WTC11 (cell line): ENCODE measurements at regions not wholly inside any gene's neighbourhood (a gene's known extent, or its start where the extent isn't known, plus 50 kb on each side); places are given as distances from the start of the nearest gene placed in this dataset.

Experiments used
- ATAC-seq: fragments of 200-7000 bp; cut with Tn5 transposase; 2 replicates; pipeline ENCODE4 v1.10.0; 2021; ENCODE audit warnings: mild to moderate bottlenecking, moderate library complexity
- CTCF ChIA-PET: fragments of 300-600 bp; sonication (Branson Sonifier 250); formaldehyde crosslinking; loops from one replicate; lab custom pipeline; 2021; ENCODE audit warnings: antibody characterized with exemption; lab: Charles Lee
- POLR2A ChIA-PET: fragments of 350-600 bp; sonication (Branson Sonifier 250); formaldehyde crosslinking; loops from one replicate; lab custom pipeline; 2021; ENCODE audit warnings: antibody characterized with exemption; lab: Charles Lee
- DNase-seq: peaks from one replicate; pipeline ENCODE4 v3.0.0; 2021; ENCODE audit warnings: low spot score
- H3K27ac Mint-ChIP-seq: 2 replicates; pipeline ENCODE4 v1.8.0; 2021; ENCODE audit warnings: mixed read lengths
- H3K27me3 Mint-ChIP-seq: 2 replicates; pipeline ENCODE4 v1.8.0; 2021; ENCODE audit warnings: low read depth, mild to moderate bottlenecking, moderate library complexity, mixed read lengths
- H3K36me3 Mint-ChIP-seq: 2 replicates; pipeline ENCODE4 v1.8.0; 2021; ENCODE audit warnings: mixed read lengths
- H3K4me1 Mint-ChIP-seq: 2 replicates; pipeline ENCODE4 v1.8.0; 2022; ENCODE audit warnings: mixed read lengths
- H3K4me3 Mint-ChIP-seq: 2 replicates; pipeline ENCODE4 v1.8.0; 2021; ENCODE audit warnings: mild to moderate bottlenecking, moderate library complexity, mixed read lengths
- H3K9me3 Mint-ChIP-seq: 2 replicates; pipeline ENCODE4 v1.8.0; 2021; ENCODE audit warnings: mixed read lengths
- ETV6 ChIP-seq: sonication (generic); formaldehyde crosslinking; IDR thresholded peaks from 2 replicates; pipeline ENCODE4 v1.8.1; 2022; ENCODE audit warnings: mild to moderate bottlenecking, missing genetic modification reagents
- HMGA2 ChIP-seq: fragments of 250-450 bp; sonication (Bioruptor Pico); IDR thresholded peaks from 2 replicates; pipeline ENCODE4 v1.4.0; 2021; ENCODE audit warnings: mild to moderate bottlenecking, moderate library complexity
- NFYB ChIP-seq: sonication (generic); formaldehyde crosslinking; conservative IDR thresholded peaks from 2 replicates; pipeline ENCODE4 v1.8.0; 2022; ENCODE audit warnings: low read depth, missing genetic modification reagents
- TEAD1 ChIP-seq: sonication (generic); formaldehyde crosslinking; IDR thresholded peaks from 2 replicates; pipeline ENCODE4 v1.8.0; 2022; ENCODE audit warnings: mild to moderate bottlenecking, missing genetic modification reagents
- TP53 ChIP-seq: sonication (generic); formaldehyde crosslinking; IDR thresholded peaks from 2 replicates; pipeline ENCODE4 v1.8.1; 2023; ENCODE audit warnings: mild to moderate bottlenecking, missing genetic modification reagents
- ZNF121 ChIP-seq: sonication (generic); formaldehyde crosslinking; IDR thresholded peaks from 2 replicates; pipeline ENCODE4 v1.8.0; 2023; ENCODE audit warnings: missing genetic modification reagents
- ZNF138 ChIP-seq: sonication (generic); formaldehyde crosslinking; conservative IDR thresholded peaks from 2 replicates; pipeline ENCODE4 v1.8.1; 2022; ENCODE audit warnings: mild to moderate bottlenecking, moderate library complexity, missing genetic modification reagents
- ZNF263 ChIP-seq: sonication (generic); formaldehyde crosslinking; IDR thresholded peaks from 2 replicates; pipeline ENCODE4 v1.8.1; 2022; ENCODE audit warnings: low read depth, mild to moderate bottlenecking, moderate library complexity, missing genetic modification reagents
- ZNF317 ChIP-seq: sonication (generic); formaldehyde crosslinking; IDR thresholded peaks from 2 replicates; pipeline ENCODE4 v1.8.1; 2023; ENCODE audit warnings: low read depth, mild to moderate bottlenecking, moderate library complexity, missing genetic modification reagents, borderline replicate concordance
- ZNF396 ChIP-seq: fragments of 250-450 bp; sonication (Bioruptor Pico); IDR thresholded peaks from 2 replicates; pipeline ENCODE4 v1.8.0; 2021; ENCODE audit warnings: mild to moderate bottlenecking, moderate library complexity, borderline replicate concordance
- ZNF416 ChIP-seq: fragments of 250-450 bp; sonication (Bioruptor Pico); IDR thresholded peaks from 2 replicates; pipeline ENCODE4 v1.9.0; 2021; ENCODE audit warnings: mild to moderate bottlenecking, inconsistent platforms
- TF ChIP-seq, protein P1 (sequence below): fragments of 250-450 bp; sonication (Bioruptor Pico); IDR thresholded peaks from 2 replicates; pipeline ENCODE4 v1.8.0; 2021; ENCODE audit warnings: mild to moderate bottlenecking
- TF ChIP-seq, protein P2 (sequence below): fragments of 250-450 bp; sonication (Bioruptor Pico); IDR thresholded peaks from 2 replicates; pipeline ENCODE4 v1.9.0; 2021; ENCODE audit warnings: mild to moderate bottlenecking
- TF ChIP-seq, protein P3 (sequence below): sonication (generic); formaldehyde crosslinking; IDR thresholded peaks from 2 replicates; pipeline ENCODE4 v1.8.0; 2022; ENCODE audit warnings: mild to moderate bottlenecking, missing genetic modification reagents
- TF ChIP-seq, protein P4 (sequence below): sonication (generic); formaldehyde crosslinking; IDR thresholded peaks from 2 replicates; pipeline ENCODE4 v1.8.0; 2022; ENCODE audit warnings: mild to moderate bottlenecking, missing genetic modification reagents
- TF ChIP-seq, protein P5 (sequence below): sonication (generic); formaldehyde crosslinking; IDR thresholded peaks from 2 replicates; pipeline ENCODE4 v1.8.1; 2022; ENCODE audit warnings: missing genetic modification reagents, borderline replicate concordance
- TF ChIP-seq, protein P6 (sequence below): sonication (generic); formaldehyde crosslinking; IDR thresholded peaks from 2 replicates; pipeline ENCODE4 v1.8.1; 2023; ENCODE audit warnings: mild to moderate bottlenecking, moderate library complexity, missing genetic modification reagents

DNA sequence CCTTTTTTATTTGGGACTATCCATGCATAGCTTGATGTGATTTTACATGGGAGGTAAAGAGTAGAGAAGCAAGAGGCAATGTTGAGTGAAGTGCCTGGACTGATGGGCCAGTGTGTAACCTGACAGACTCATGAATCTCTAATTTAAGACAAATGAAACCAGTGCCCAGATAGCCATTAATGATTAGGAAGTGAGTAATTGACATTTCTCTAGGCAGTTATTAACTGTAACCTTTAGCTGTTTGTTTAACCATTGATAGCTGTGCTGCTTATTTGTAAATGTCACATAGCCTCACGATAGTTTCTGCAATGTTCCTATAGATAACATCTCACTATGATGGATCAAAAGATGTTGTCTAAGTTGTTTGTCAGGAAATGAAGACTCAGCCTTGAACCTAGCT lies 1047.5 kb upstream of the SPRY2 start:
- no peak overlapping the region for H3K4me3 Mint-ChIP-seq
- H3K27ac Mint-ChIP-seq, result no peak overlapping the region
- no peaks in the 10 kb centered on the region for H3K27me3 Mint-ChIP-seq

DNA sequence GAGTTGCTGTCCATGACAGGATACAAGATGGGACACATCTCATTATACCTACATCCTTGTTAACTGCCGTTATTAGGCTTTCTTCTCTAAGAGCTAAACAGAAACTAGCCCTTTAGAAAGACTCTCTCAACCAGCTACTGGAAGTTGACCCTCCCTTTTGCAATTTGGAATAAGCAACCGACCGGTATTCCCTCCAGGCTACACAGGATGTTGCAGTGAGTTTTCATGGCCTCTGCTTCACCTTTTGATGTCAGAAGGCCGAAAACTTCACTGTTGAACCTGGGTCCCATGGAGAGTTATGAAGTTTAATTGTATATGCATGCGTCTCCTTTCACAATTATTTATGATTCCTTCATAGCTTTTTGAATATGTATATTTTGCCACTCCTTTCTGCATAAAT lies 1042.5 kb upstream of the SPRY2 start:
- POLR2A ChIA-PET, result no interaction called here
- ATAC-seq (no peak), DNase-seq (no peak)
- peaks cover 20% of the 10 kb centered on the region for H3K9me3 Mint-ChIP-seq
- H3K36me3 Mint-ChIP-seq, result peaks cover 7% of the 10 kb centered on the region; the same call in 1 of the 2 replicates
- H3K4me3 Mint-ChIP-seq, result no peak overlapping the region
- CTCF ChIA-PET, result no interaction called here
- no peak overlapping the region for H3K27ac Mint-ChIP-seq
- H3K4me1 Mint-ChIP-seq, result peaks cover 14% of the 10 kb centered on the region
- H3K27me3 Mint-ChIP-seq, result no peaks in the 10 kb centered on the region
- no peak for TF ChIP-seq ZNF138 (CRISPR knock-in tag)
- TF ChIP-seq, protein P1, sequence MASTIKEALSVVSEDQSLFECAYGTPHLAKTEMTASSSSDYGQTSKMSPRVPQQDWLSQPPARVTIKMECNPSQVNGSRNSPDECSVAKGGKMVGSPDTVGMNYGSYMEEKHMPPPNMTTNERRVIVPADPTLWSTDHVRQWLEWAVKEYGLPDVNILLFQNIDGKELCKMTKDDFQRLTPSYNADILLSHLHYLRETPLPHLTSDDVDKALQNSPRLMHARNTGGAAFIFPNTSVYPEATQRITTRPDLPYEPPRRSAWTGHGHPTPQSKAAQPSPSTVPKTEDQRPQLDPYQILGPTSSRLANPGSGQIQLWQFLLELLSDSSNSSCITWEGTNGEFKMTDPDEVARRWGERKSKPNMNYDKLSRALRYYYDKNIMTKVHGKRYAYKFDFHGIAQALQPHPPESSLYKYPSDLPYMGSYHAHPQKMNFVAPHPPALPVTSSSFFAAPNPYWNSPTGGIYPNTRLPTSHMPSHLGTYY (CRISPR knock-in tag), result no peak
- TF ChIP-seq ZNF263 (CRISPR knock-in tag), result no peak
- TF ChIP-seq ETV6 (CRISPR knock-in tag), result no peak
- TF ChIP-seq ZNF121 (CRISPR knock-in tag), result no peak
- TF ChIP-seq, all 79 proteins: peak for 0

More for the DNA sequence above, 1047.5 kb upstream of the SPRY2 start:
- TF ChIP-seq, protein P2, sequence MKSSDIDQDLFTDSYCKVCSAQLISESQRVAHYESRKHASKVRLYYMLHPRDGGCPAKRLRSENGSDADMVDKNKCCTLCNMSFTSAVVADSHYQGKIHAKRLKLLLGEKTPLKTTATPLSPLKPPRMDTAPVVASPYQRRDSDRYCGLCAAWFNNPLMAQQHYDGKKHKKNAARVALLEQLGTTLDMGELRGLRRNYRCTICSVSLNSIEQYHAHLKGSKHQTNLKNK (CRISPR knock-in tag), result no peak
- TF ChIP-seq TEAD1 (CRISPR knock-in tag) (no peak), NFYB (CRISPR knock-in tag) (no peak), TP53 (CRISPR knock-in tag) (no peak)
- TF ChIP-seq, protein P3, sequence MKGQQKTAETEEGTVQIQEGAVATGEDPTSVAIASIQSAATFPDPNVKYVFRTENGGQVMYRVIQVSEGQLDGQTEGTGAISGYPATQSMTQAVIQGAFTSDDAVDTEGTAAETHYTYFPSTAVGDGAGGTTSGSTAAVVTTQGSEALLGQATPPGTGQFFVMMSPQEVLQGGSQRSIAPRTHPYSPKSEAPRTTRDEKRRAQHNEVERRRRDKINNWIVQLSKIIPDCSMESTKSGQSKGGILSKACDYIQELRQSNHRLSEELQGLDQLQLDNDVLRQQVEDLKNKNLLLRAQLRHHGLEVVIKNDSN (CRISPR knock-in tag), result no peak
- TF ChIP-seq, protein P4, sequence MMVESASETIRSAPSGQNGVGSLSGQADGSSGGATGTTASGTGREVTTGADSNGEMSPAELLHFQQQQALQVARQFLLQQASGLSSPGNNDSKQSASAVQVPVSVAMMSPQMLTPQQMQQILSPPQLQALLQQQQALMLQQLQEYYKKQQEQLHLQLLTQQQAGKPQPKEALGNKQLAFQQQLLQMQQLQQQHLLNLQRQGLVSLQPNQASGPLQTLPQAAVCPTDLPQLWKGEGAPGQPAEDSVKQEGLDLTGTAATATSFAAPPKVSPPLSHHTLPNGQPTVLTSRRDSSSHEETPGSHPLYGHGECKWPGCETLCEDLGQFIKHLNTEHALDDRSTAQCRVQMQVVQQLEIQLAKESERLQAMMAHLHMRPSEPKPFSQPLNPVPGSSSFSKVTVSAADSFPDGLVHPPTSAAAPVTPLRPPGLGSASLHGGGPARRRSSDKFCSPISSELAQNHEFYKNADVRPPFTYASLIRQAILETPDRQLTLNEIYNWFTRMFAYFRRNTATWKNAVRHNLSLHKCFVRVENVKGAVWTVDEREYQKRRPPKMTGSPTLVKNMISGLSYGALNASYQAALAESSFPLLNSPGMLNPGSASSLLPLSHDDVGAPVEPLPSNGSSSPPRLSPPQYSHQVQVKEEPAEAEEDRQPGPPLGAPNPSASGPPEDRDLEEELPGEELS, result no peak
- H3K36me3 Mint-ChIP-seq, result peaks cover 7% of the 10 kb centered on the region; the same call in 1 of the 2 replicates
- no peak for DNase-seq
- H3K9me3 Mint-ChIP-seq, result peaks cover 25% of the 10 kb centered on the region
- ChIA-PET CTCF (no interaction called here), POLR2A (no interaction called here)
- no peak for ATAC-seq
- peaks cover 9% of the 10 kb centered on the region for H3K4me1 Mint-ChIP-seq

DNA sequence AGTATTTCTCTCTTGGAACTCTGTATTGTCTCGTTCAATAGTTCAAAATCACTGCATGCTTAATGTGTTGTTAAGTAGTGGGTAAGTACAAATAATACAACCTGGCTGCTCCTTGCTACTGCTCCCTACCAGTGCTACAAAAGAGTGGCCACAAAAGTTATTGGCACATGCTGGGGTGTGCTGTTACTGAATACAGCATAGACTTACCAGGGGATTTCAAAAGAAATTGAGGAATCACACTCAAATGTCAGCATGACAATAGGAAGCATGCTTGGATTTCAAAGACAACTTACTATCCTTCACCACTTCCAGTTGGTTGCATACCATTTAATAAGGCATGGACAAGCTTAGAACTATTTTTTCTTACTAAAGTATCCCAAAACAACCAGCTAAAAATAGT lies 1041.3 kb upstream of the SPRY2 start:
- Mint-ChIP-seq H3K4me1 (peaks cover 14% of the 10 kb centered on the region), H3K27ac (no peak overlapping the region), H3K9me3 (peaks cover 20% of the 10 kb centered on the region), H3K27me3 (no peaks in the 10 kb centered on the region), H3K4me3 (no peak overlapping the region), H3K36me3 (peaks cover 7% of the 10 kb centered on the region; the same call in 1 of the 2 replicates)
- DNase-seq, result no peak
- ATAC-seq, result peak; percentile 91
- POLR2A ChIA-PET, result no interaction called here
- TF ChIP-seq ZNF416 (CRISPR knock-in tag) (no peak), ZNF317 (CRISPR knock-in tag) (no peak), HMGA2 (CRISPR knock-in tag) (no peak), ZNF396 (no peak)
- TF ChIP-seq, protein P5, sequence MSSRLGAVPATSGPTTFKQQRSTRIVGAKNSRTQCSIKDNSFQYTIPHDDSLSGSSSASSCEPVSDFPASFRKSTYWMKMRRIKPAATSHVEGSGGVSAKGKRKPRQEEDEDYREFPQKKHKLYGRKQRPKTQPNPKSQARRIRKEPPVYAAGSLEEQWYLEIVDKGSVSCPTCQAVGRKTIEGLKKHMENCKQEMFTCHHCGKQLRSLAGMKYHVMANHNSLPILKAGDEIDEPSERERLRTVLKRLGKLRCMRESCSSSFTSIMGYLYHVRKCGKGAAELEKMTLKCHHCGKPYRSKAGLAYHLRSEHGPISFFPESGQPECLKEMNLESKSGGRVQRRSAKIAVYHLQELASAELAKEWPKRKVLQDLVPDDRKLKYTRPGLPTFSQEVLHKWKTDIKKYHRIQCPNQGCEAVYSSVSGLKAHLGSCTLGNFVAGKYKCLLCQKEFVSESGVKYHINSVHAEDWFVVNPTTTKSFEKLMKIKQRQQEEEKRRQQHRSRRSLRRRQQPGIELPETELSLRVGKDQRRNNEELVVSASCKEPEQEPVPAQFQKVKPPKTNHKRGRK (CRISPR knock-in tag), result no peak
- TF ChIP-seq, protein P6, sequence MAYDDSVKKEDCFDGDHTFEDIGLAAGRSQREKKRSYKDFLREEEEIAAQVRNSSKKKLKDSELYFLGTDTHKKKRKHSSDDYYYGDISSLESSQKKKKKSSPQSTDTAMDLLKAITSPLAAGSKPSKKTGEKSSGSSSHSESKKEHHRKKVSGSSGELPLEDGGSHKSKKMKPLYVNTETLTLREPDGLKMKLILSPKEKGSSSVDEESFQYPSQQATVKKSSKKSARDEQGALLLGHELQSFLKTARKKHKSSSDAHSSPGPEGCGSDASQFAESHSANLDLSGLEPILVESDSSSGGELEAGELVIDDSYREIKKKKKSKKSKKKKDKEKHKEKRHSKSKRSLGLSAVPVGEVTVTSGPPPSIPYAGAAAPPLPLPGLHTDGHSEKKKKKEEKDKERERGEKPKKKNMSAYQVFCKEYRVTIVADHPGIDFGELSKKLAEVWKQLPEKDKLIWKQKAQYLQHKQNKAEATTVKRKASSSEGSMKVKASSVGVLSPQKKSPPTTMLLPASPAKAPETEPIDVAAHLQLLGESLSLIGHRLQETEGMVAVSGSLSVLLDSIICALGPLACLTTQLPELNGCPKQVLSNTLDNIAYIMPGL (CRISPR knock-in tag), result no peak
- CTCF ChIA-PET, result interaction anchor here (0.6 kb wide), 1 partner anchor 1827 kb away, joined by 3 read pairs; no protein-coding TSS in a partner anchor
